ENCODE measurements at regions not wholly inside any gene's neighbourhood (a gene's known extent, or its start where the extent isn't known, plus 50 kb on each side); places are given as distances from the start of the nearest gene placed in this dataset.

GRCh38 chr2:88836351-88836750, 144.9 kb downstream of the RPIA start:
- no peaks in the 10 kb centered on the region for H3K36me3 ChIP-seq

DNA sequence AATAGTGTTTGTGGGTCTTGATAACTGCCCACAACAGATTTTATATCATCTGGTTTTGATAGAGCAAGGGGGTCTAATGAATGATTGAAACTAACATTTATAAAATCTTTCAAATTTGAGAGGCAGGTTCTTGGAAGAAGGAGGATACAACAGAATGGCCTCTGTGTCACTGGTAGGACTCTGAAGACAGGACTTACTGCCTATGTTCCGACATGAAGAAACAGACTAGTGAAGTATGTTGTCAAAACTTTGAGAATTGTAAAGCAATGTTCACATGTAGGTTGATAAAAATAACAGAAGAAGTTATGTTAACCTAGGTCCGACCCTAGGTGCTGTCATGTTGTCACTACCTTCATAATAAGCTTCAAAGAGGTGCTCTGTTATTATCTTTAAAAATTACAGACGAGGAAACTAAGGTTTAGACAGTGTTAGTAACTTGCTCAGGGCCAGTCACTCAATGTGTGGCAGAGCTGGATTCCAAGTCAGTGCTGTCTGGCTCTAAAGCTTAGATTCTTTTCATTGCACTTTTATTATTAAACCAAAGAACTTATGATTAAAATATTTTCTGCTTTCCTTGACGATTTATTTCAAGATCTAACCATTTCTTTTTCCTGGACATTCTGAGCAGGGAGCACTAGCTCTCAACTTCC, 146.2 kb downstream of the RPIA start:
- no peaks in the 10 kb centered on the region for H3K4me1 ChIP-seq
- no peak overlapping the region for H3K27ac ChIP-seq
- WGBS, 2 donors, result 67 to 75% methylated on average over 4 of the region's 4 CpGs
- DNase-seq, result no peak
- no peaks in the 10 kb centered on the region for H3K9me3 ChIP-seq
- TF ChIP-seq POLR2A (IDR thresholded peaks at IDR 0.05) (no peak), CTCF (IDR thresholded peaks at IDR 0.05) (no peak)
- H3K4me3 ChIP-seq, result no peak overlapping the region
- intact Hi-C loops (cut with DNase I), result no loop called here
- no peaks in the 10 kb centered on the region for H3K27me3 ChIP-seq
- no peaks in the 10 kb centered on the region for H3K36me3 ChIP-seq

More at GRCh38 chr2:88836351-88836750, 144.9 kb downstream of the RPIA start:
- TF ChIP-seq CTCF (IDR thresholded peaks at IDR 0.05), result no peak
- no peak for DNase-seq
- intact Hi-C loops (cut with DNase I), result no loop called here
- Histone ChIP-seq H3K4me1 (peaks cover 0 to 1% (median 0%) of the 10 kb centered on the region in 3 donors), H3K27ac (no peak overlapping the region), H3K4me3 (no peak overlapping the region), H3K27me3 (no peaks in the 10 kb centered on the region), H3K9me3 (no peaks in the 10 kb centered on the region)

- WGBS, 2 donors, result 47 to 49% methylated on average over 4 of the region's 4 CpGs
Measured at GRCh38 chr2:88838165-88838635, 146.7 kb downstream of the RPIA start.

DNA sequence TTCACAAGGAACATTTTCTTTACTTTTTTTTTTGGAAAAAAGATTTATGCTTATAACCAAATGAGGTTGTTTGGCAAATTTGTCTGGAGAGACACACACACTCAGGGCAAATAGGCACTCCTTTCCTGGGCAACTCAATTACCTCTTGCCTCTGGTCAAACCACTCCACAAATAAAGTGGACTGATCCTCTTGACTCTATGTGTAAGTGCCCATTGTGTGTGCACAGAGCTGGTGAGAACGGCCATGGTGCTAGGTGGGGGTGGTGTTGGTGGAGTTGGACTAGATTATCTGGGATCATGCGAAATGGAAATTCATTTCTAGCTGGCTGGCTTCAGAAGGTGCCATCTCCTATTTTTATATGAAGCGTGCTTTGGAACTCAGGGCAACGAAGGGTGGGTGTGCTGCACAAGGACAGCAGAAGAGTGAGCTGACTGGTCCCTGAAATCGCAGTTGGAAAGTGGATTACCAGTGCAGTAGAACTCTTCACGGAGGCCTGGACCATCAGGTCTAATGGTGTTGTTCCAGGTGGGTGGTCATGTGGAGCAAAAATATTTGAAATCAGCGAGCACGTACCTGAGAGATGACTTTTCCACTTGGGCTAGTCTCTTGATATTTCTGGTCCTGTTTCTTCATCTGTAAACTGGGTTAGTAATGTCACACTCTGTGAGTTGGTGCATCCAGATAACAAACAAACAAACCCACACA, 149.9 kb downstream of the RPIA start:
- Histone ChIP-seq H3K27ac (no peak overlapping the region), H3K9me3 (no peaks in the 10 kb centered on the region), H3K4me1 (no peaks in the 10 kb centered on the region), H3K36me3 (no peaks in the 10 kb centered on the region), H3K4me3 (no peak overlapping the region), H3K27me3 (no peaks in the 10 kb centered on the region)
- WGBS, 2 donors, result 74 to 83% methylated on average over 8 of the region's 8 CpGs
- TF ChIP-seq POLR2A (IDR thresholded peaks at IDR 0.05), result no peak
- no peak for TF ChIP-seq CTCF (IDR thresholded peaks at IDR 0.05)
- intact Hi-C loops (cut with DNase I), result no loop called here
- no peak for DNase-seq

More at GRCh38 chr2:88838165-88838635, 146.7 kb downstream of the RPIA start:
- H3K27ac ChIP-seq, result no peak overlapping the region
- H3K4me3 ChIP-seq, result no peak overlapping the region
- TF ChIP-seq CTCF (IDR thresholded peaks at IDR 0.05) (no peak), POLR2A (IDR thresholded peaks at IDR 0.05) (no peak)
- H3K9me3 ChIP-seq, result no peaks in the 10 kb centered on the region
- intact Hi-C loops (cut with DNase I), result no loop called here
- no peaks in the 10 kb centered on the region for H3K27me3 ChIP-seq
- no peaks in the 10 kb centered on the region for H3K36me3 ChIP-seq
- no peaks in the 10 kb centered on the region for H3K4me1 ChIP-seq
- no peak for DNase-seq

- Histone ChIP-seq H3K36me3 (no peaks in the 10 kb centered on the region), H3K27ac (no peak overlapping the region), H3K4me3 (no peak overlapping the region), H3K27me3 (peaks cover 0 to 2% (median 0%) of the 10 kb centered on the region in 4 donors), H3K4me1 (no peaks in the 10 kb centered on the region), H3K9me3 (no peaks in the 10 kb centered on the region)
- intact Hi-C loops (cut with DNase I), result no loop called here
- 69 to 76% methylated on average over 1 of the region's 1 CpG for WGBS, 2 donors
- no peak for TF ChIP-seq POLR2A (IDR thresholded peaks at IDR 0.05)
- no peak for TF ChIP-seq CTCF (IDR thresholded peaks at IDR 0.05)
- DNase-seq, result no peak
Measured at GRCh38 chr2:88842656-88843460, 151.4 kb downstream of the RPIA start.
